GM19467 (cell line): ENCODE measurements at regions not wholly inside any gene's neighbourhood (a gene's known extent, or its start where the extent isn't known, plus 50 kb on each side); places are given as distances from the start of the nearest gene placed in this dataset.

ENCODE experiments used
- ATAC-seq: cut with Tn5 transposase; IDR thresholded peaks from one replicate; pipeline ENCODE4 v1.9.1; 2021; ENCODE audit warnings: mild to moderate bottlenecking, moderate library complexity; ENCODE audit not compliant: unreplicated experiment

GRCh38 chr2:58527647-58528046 lies 286.5 kb upstream of the FANCL start:
- ATAC-seq, result no peak

- ATAC-seq, result no peak
Measured at GRCh38 chr2:58521803-58522554, 280.9 kb upstream of the FANCL start.

GRCh38 chr2:58520903-58521302 lies 279.8 kb upstream of the FANCL start:
- no peak for ATAC-seq

- no peak for ATAC-seq
Measured at GRCh38 chr2:58517881-58518280, 276.8 kb upstream of the FANCL start.

- ATAC-seq, result no peak
Measured at GRCh38 chr2:58516695-58517094, 275.6 kb upstream of the FANCL start.

GRCh38 chr2:58515827-58516573 lies 274.9 kb upstream of the FANCL start:
- no peak for ATAC-seq

GRCh38 chr2:58514252-58514651 lies 273.1 kb upstream of the FANCL start:
- peak; percentile 90 for ATAC-seq

- ATAC-seq, result no peak
Measured at GRCh38 chr2:58512878-58513277, 271.8 kb upstream of the FANCL start.

- no peak for ATAC-seq
Measured at GRCh38 chr2:58508006-58508405, 266.9 kb upstream of the FANCL start.

GRCh38 chr2:58503918-58504317 lies 262.8 kb upstream of the FANCL start:
- no peak for ATAC-seq

- no peak for ATAC-seq
Measured at GRCh38 chr2:58502931-58503330, 261.8 kb upstream of the FANCL start.

GRCh38 chr2:58501371-58502160 lies 260.4 kb upstream of the FANCL start:
- ATAC-seq, result no peak

- no peak for ATAC-seq
Measured at GRCh38 chr2:58497168-58497567, 256.0 kb upstream of the FANCL start.

- no peak for ATAC-seq
Measured at GRCh38 chr2:58495806-58496205, 254.7 kb upstream of the FANCL start.

- ATAC-seq, result no peak
Measured at GRCh38 chr2:58494071-58494501, 253.0 kb upstream of the FANCL start.

GRCh38 chr2:58484629-58485028 lies 243.5 kb upstream of the FANCL start:
- ATAC-seq, result no peak

GRCh38 chr2:58484221-58484620 lies 243.1 kb upstream of the FANCL start:
- ATAC-seq, result no peak

GRCh38 chr2:58483307-58483706 lies 242.2 kb upstream of the FANCL start:
- ATAC-seq, result no peak

GRCh38 chr2:58481670-58482069 lies 240.5 kb upstream of the FANCL start:
- ATAC-seq, result no peak

- ATAC-seq, result no peak
Measured at GRCh38 chr2:58480141-58480540, 239.0 kb upstream of the FANCL start.

- no peak for ATAC-seq
Measured at GRCh38 chr2:58479535-58480140, 238.5 kb upstream of the FANCL start.
